HG03520 (cell line): ENCODE measurements at regions not wholly inside any gene's neighbourhood (a gene's known extent, or its start where the extent isn't known, plus 50 kb on each side); places are given as distances from the start of the nearest gene placed in this dataset.

Source experiments
- ATAC-seq: cut with Tn5 transposase; IDR thresholded peaks from one replicate; pipeline ENCODE4 v1.9.1; 2021; ENCODE audit warnings: mild to moderate bottlenecking, moderate library complexity; ENCODE audit not compliant: unreplicated experiment

DNA sequence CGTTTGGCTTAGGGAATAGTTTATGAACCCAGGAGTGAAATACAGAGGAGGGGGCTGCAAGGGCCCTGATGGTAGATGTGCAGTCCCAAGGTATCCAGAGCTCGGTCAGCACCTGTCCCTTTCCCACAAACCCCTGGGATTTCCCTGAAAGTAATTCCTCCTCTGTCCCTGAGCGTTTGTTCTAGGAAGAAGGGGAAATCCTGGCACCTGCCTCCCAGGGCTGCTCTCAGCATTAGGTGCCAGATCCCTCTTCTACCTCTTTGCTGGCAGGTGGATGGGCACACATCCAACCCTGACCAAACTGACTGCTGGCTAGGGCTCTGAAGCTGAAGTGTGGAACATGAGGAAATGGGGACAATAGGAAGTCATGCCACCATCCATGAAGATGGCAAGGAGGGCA is 824.0 kb downstream of the SLC4A3 start:
- ATAC-seq = no peak

DNA sequence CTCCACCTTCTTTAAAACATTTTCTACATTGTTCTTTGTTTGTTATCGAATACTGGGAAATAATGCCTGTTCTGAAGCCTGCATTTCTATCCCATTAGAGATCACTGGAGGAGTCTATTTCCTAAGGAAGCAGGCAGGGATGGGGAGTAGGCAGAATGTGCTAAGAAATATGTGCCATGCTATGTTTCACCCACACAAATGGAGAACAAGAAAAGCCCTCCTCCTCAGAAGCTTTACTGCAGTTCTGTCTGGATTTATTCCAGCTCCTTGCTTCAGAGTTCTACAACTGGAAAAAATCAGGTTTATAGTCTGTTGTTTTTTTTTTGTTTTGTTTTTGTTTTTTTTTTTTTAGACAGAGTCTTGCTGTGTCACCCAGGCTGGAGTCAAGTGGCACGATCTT is 825.1 kb downstream of the SLC4A3 start:
- no peak for ATAC-seq

DNA sequence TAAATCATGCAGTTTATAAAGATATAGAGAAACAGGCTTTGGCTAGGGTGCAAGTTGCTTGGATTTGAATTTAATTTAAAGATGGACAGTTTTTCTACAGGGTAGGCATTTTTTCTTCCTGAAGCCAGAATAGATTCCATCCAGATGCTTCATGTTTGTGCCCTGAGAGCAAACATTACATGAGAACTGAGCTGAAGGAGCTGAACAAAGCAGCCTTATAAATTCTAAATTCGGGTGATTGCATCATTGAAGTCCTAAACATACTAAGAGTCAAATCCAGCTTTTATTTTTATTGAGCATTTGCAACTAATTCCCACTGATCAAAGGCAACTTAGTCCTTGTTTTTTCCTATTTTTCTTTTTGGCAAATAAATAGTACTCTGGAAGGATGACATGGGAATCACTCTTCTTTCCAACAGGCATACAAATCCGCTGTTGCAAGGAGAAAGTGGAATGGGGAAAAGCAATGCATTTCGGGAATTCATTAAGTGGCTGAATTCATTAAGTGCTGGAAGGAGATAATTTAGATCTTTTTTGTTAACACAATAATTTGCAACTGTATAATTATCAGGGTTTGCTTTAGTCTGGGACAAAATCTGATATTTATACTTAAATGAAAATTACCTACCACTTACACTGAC is 828.0 kb downstream of the SLC4A3 start:
- ATAC-seq = no peak

DNA sequence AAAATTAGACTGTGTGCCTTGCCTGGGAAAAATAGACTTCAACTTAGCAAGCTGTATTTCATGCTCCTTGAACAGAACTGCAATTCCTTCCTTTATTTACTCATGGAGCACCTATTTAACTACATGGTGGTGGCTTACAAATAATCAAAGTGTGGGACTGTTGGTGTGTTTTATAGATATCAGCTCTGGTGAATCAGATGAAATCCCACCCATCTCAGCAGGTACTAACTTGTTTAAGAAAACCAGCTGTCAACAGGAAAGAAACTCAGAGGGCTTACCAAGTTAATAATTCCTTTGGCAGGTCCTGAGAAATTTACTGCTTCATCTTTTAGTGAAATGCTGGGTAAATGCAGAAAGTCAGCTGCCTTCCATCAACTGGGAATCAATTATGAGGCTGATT is 830.6 kb downstream of the SLC4A3 start:
- ATAC-seq = no peak

DNA sequence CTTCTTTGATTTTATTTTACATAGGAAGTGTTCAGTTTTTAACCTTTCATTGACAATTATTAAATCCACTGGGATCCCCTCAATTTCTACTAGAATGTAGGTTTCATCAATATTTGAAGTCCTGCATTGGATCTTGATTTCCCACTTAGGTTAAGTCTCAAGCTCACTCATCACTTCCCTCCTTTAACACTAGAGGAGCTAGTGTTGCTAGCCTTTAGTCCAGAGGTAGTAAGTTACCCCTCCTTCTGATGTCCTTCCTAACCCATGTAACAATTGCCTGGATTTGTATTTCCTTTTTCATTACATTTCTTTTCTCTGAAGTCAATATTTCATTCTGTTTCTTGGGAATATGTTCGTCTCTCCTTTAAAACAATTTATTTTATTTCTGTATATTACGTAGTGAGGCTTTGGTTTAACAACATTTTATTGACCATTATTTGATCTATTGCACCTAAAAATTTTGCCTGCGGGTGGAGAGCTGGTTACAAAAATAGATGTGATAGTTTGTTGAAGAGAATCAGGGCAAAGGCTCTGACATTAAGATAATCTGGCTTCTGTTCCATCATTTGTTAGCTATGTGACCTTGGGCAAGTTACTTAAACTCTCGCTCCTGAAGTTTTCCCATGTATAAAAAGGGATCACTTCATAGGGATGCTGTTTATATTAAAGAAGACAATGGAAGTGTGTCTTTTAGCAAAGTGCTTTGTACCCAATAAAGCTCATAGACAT is 833.0 kb downstream of the SLC4A3 start:
- ATAC-seq = no peak

DNA sequence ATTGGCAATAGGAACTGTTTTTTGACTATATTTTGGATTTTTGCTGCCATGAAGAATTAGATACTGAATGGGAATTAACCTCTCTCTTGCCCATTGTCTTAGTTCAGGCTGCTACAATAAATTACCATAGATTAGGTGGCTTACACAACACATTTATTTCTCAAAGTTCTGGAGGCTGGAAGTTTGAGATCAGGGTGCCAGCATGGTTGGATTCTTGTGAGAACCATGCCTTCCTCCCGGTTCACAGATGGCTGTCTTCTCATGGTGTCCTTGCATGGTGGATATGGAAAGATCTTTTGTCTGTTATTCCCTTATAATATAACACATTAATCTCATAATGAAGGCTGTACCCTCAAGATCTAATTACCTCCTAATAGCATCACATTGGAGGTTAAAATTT is 836.4 kb downstream of the SLC4A3 start:
- no peak for ATAC-seq

DNA sequence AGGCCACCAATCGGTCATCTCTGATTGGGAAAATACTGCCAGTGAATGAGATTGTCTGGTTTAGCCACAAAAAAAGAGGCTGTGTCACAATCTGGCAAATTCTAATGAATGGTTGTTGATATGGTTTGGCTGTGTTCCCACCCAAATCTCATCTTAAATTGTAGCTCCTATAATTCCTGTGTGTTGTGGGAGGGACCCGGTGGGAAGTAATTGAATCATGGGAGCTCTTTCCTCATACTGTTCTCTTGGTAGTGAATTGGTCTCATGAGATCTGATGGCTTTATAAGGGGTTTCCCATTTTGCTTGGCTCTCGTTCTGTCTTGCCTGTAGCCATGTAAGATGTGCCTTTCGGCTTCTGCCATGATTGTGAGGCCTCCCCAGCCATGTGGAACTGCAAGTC is 838.3 kb downstream of the SLC4A3 start:
- no peak for ATAC-seq

DNA sequence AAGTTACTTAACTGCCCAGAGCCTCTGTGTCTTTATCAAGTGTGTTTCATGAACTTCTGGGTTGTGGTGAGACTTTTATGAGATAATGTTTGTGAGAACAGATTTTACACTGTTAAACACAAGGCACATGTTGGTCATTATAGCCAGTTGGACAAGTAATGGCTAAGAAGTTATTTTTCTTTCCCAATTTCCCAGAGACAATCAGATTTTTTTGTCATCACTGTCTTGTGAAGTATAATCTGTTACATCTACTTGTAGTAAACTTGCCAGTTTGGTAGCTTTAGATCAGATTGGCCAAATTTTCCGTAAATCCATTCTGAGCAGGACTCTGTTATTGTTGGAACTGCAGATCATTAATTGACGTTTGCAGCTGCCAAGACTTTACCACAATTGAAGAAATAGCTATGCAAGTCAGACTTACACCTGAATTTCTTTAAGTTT is 838.8 kb downstream of the SLC4A3 start:
- no peak for ATAC-seq

DNA sequence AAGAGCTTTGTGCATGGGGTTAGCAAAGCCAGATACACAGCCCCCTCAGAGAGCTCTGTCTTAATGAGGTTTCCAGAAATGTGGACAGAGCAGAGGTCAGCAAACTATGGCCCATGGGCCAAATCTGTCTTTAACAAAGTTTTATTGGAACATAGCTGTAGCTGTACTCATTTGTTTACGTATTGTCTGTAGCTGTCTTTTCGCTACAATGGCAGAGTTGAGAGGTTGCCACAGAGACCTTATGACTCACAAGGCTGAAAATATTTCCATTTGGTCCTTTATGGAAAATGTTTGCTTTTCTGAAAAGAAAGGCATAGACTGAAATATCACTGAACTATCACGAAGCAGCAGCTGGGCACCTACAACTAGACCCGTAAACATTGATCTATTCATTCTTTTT is 841.8 kb downstream of the SLC4A3 start:
- no peak for ATAC-seq

DNA sequence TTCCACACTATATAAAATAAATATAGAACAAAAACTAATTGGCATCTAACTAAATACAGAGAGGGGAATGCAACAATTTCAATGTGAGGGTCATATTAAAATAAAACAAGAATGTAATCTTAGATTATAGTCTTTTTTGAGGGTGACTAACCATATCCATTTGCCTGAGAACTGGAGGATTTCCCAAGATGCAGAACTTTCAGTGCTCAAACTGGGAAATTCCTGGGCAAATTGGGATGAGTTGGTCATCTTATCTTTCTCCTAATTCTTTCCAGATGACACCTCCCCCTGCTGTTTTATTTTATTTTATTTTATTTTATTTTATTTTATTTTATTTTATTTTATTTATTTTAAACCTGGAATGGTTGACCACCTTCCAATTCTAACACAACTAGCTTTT is 846.2 kb downstream of the SLC4A3 start:
- ATAC-seq = no peak

DNA sequence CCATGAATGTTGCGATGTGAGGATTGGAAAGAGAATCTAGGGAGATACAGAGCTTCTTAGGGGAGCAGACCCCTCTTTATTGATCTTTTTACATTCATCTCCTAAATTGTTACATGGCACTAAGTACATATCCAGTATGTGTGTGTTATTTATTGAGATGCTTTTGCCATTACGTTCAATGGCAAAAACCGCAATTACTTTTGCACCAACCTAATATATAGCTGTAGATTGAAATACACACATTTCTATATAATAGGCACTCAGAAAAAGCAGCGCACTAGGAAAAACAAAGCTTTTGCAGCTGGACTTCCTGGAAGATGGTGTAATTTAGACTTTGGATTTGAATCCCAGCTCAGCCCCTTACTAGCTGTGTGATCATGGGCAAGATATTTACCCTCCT is 849.4 kb downstream of the SLC4A3 start:
- no peak for ATAC-seq

DNA sequence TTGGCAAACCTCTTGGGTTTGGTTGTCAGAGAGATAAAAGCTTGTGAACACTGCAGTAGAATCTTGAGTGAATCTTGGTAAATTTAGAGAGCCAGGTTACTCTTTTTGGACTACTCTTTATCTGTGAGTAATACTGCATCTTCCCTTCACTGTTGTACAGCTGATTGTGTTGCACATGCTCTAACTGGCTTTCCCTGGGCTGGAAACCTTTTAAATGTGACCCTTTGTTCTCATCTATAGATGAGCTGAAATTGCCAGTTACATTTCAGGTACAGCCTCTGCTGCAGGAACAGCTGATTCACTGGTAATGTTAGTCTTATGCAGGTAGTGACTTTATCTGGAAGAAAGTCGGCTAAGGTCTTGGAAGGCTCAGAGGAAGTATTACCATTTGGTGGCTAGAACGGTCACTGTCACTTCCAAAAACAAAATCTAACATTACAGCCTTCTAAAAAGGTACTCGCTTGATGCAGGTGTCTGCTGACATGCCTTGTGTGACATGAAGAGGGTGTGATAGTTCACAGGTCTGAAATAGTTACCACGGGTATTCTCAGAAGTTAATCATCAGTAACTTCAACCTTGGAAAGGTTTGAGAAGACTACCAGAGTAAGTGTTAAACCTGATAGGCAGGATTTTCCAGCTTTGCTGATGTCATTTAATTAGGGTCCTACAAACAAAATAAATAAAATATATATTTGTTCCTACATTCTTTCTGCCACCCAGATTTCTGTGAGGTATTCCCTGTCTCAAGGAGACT is 851.1 kb downstream of the SLC4A3 start:
- no peak for ATAC-seq

DNA sequence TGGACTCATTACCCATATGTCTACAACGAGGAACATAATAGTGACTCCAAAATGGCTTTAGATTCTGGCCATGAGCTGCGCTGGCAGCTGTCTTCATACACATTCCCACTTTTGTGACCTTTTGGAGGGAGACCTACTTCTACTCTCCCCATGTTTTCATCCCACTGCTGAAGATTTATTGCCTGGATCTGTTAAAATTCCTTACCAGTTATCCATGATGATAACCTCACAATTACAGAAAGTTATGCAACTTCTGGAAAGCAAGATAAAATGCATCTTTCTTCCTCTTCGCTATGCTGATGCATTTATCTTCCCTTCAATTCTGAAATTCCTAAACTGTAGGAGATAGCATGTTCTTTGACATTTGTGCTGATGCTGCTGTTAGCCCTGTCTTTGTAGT is 855.3 kb downstream of the SLC4A3 start:
- no peak for ATAC-seq

DNA sequence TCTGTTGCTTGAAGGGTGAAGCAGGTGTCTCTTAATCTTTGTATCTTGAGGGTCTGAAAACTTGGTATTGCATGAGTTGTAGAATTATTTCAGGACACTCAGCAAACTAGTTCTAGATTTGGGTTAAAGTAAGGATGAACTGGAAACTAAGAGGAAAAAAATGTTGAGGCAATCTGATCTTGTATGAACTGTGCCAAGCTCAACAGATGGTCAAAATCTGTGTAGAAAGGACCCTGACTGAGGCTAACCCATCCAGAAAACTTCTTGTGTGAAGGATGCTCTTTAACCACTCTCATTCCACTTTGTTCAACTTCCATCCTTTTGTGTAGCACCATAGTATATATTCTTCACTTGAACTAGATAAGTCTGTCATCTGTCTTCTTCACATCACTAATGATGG is 861.7 kb downstream of the SLC4A3 start:
- no peak for ATAC-seq

DNA sequence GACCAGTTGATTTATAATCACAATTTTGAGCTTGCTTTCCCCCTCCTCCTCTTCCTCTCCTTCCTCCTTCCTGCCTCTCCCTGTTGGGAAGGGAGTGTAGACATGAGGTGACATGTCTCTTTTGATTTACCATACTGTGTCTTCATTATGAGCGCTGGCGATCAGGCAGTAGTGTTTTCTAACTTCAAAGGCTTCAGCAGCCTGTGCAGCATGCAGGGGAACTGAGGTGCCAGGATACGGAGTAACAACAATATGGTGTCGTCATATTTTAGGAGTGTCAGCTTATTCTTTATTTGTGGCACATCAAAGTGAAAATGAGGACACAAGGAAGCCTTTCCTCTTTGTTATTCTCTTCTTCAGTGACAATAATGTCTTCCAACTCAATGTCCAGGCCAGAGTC is 864.2 kb downstream of the SLC4A3 start:
- ATAC-seq = no peak

DNA sequence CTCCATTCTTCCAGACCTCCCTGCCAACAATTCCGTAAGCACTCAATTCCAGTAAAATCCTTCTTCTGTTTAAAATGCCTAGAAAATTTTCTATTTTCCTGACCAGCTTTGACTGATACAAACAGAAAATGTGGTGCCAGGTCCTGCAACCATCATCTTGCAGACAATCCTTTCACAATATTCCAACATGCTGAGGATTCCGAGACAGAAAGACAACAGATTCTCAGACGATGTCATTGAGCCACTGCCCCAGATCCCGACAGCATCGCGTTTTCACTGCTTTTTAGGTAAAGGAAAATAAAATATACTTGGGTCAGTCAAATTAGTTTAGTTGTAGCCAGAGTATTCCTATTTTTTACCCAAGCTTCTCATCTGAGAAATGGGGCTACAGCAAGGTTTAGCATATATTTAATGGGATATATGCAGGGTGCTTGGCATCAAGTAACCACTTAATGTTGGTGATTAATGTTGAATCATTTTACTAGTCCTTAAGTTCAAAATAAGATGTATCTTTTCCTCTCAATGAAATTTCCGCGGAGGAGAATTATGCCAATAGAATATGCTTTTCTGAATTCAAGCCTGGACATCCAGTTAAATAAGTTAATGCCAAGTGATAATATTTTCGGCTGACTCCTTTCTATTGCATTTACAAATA is 866.6 kb downstream of the SLC4A3 start:
- ATAC-seq = no peak

DNA sequence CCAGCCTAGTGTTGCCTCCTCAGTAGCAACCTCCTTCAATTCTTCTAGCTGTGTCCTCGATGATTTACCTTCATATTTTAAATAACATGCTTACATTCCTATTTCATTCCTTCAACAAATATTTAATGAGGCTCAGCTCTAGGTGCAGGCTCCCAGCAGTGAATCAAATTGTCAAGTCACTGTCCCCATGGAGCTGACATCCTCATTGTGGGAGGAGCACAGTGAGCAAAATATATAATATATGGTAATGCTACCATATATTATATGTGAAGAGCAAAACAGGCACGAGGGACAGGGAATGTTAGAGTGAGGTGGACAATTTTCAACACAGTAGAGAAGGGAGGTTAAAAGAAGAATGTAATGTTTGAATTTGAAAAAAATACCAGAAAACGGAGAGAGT is 869.1 kb downstream of the SLC4A3 start:
- ATAC-seq = no peak

DNA sequence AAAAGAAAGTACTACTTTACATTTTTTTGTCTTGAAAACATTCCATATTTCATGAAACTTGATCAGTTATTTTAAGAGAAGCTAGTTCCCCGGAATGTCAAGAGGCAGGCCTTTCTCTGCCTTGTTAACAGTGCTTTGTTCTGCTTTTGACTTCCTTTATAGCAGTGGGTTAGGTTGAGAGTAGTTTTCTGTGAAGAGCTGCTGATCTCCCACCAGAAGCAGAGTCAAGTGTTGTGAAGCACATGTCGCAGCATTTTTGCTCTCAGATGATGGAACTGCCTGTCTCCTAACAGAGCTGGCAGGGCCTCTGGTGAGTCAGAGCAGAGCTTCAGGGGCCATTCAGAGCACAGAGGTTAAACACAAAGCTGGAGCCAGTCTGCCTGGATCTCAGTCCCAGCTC is 871.8 kb downstream of the SLC4A3 start:
- no peak for ATAC-seq

DNA sequence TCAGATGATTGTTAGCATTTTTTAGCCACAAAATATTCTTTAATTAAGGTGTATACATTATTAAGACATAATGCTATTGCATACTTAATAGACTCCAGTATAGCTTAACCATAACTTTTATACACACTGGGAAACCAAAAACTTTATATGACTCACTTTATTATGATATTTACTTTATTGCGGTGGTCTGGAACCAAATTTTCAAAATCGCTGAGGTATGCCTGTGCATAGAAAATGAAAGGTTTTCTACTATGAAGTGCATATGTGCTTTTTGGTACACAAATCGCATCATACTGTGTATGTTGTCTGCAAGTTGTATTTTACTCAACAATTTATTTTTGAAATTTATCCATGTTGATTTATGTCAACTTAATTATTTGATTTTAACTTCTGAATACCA is 875.1 kb downstream of the SLC4A3 start:
- no peak for ATAC-seq

DNA sequence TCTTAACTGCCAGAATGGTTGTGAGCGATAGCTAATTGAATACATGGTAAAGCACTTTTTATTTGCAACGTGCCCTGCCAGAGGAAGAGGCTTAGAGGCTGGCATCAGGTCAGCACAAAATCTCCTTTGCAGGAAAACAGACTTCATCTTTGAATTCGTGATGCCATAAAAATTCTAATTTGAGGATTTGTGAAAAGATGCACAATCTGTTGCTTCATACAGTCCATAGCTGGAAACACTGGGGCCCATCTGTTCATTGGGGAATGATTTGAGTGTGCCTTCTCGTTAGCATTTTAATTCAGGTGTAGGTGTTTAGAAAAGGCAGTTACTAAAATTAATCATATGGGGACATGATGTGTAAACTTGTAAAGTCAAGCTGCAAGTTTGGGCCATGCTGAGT is 876.0 kb downstream of the SLC4A3 start:
- no peak for ATAC-seq

DNA sequence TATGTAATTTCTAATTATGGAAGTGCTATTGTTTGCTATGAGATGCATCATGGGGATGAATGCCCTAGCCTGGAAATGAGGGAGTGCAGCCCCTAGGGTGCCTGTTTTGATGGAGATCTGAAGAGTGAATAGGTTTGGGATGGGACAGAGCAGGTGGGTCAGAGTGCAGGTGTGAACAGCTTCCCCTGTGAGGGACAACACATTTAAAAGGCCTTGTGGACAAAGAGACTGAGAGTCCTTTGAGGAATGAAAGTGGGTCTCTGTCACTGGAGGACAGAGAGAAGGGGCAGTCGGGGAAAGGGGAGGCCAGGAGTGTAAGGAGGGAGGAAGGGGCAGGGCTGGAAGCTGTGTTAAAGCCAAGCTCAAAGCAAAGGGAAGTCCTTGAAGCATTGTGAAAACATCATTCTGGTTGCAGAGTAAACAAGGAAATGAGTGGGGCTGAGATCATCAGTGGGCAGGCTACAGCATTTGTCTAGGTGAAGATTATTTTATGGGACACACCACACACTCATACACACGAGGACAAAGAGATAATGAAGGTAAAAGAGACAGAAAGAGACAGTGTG is 877.6 kb downstream of the SLC4A3 start:
- no peak for ATAC-seq
